T-helper 2 cell treated with Interferon-gamma antibody and Interleukin-4, amounts not matched to agents 100 ng/mL and 5 ng/mL, for 36 hours (primary cell): ENCODE measurements at regions not wholly inside any gene's neighbourhood (a gene's known extent, or its start where the extent isn't known, plus 50 kb on each side); places are given as distances from the start of the nearest gene placed in this dataset.

Experiments used
- intact Hi-C: fragments of 100-400 bp; cut with micrococcal nuclease; formaldehyde crosslinking; loops from one replicate; pipeline ENCODE4 v1.15.1; 2023

- intact Hi-C loops = loop anchor here (1.0 to 5.0 kb wide), 6 partner anchors 11 to 191 kb away; no protein-coding TSS in a partner anchor
These were observed 158.1 kb upstream of the ZNF217 start for GRCh38 chr20:53751620-53752318.

GRCh38 chr20:53750827-53751619 lies 157.4 kb upstream of the ZNF217 start:
- intact Hi-C loops = loop anchor here (1.0 to 5.0 kb wide), 6 partner anchors 11 to 191 kb away; no protein-coding TSS in a partner anchor

GRCh38 chr20:53749499-53749898 lies 155.9 kb upstream of the ZNF217 start:
- intact Hi-C loops = no loop called here

GRCh38 chr20:53748821-53749421 lies 155.3 kb upstream of the ZNF217 start:
- intact Hi-C loops = no loop called here

GRCh38 chr20:53748176-53748575 lies 154.5 kb upstream of the ZNF217 start:
- intact Hi-C loops = no loop called here

- intact Hi-C loops = no loop called here
These were observed 150.1 kb upstream of the ZNF217 start for GRCh38 chr20:53743607-53744260.

GRCh38 chr20:53742685-53743081 lies 149.0 kb upstream of the ZNF217 start:
- intact Hi-C loops = no loop called here

- intact Hi-C loops = no loop called here
These were observed 148.0 kb upstream of the ZNF217 start for GRCh38 chr20:53741726-53742028.

GRCh38 chr20:53739799-53740785 lies 146.5 kb upstream of the ZNF217 start:
- intact Hi-C loops = loop anchor here (1.0 kb wide), 1 partner anchor 11 kb away; no protein-coding TSS in a partner anchor

- intact Hi-C loops = no loop called here
These were observed 145.5 kb upstream of the ZNF217 start for GRCh38 chr20:53738945-53739798.

GRCh38 chr20:53738039-53738944 lies 144.7 kb upstream of the ZNF217 start:
- intact Hi-C loops = no loop called here

- intact Hi-C loops = no loop called here
These were observed 143.9 kb upstream of the ZNF217 start for GRCh38 chr20:53737396-53738038.

- intact Hi-C loops = no loop called here
These were observed 143.2 kb upstream of the ZNF217 start for GRCh38 chr20:53736757-53737395.

GRCh38 chr20:53736122-53736756 lies 142.6 kb upstream of the ZNF217 start:
- intact Hi-C loops = no loop called here

GRCh38 chr20:53735536-53736050 lies 142.0 kb upstream of the ZNF217 start:
- intact Hi-C loops = no loop called here

- intact Hi-C loops = no loop called here
These were observed 140.5 kb upstream of the ZNF217 start for GRCh38 chr20:53734006-53734688.
